ENCODE measurements at regions not wholly inside any gene's neighbourhood (a gene's known extent, or its start where the extent isn't known, plus 50 kb on each side); places are given as distances from the start of the nearest gene placed in this dataset.

DNA sequence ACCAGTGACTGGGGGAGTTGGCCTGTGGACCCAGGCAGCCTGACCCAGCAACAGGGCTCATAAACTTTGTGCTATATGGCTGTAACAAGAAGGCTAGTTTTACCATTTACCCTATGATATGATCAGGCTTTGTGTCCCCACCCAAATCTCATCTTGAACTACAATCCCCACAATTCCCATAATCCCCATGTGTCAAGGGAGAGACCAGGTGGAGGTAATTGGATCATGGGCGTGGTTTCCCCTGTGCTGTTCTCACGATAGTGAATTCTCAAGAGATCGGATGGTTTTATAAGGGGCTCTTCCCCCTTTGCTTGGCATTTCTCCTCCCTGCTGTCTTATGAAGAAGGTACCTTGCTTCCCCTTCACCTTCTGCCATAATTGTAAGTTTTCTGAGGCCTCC is 111.2 kb upstream of the NLRP1 start:
- no peak for ATAC-seq

DNA sequence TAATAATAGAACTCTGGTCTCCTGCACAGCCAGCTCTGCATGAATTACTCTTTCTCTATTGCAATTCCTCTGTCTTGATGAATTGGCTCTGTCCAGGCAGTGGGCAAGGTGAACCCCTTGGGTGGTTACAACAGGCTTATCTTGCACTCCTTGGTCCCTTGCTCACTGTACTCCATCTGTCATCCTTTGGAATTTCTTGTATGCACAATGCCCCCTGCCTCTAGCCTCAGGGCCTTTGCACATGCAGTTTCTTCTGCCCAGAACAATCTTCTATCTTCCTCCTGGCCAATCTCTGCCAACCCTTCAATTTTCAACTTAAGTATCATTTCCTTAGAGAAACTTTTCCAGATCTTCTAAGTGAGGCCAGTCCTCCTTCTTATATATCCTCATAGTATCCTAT is 114.7 kb upstream of the NLRP1 start:
- ATAC-seq = no peak

- no peak for ATAC-seq
Observed at GRCh38 chr17:5699814-5700213, 115.5 kb upstream of the NLRP1 start.

GRCh38 chr17:5700745-5701144 is 116.4 kb upstream of the NLRP1 start:
- no peak for ATAC-seq

GRCh38 chr17:5701381-5701780 is 117.1 kb upstream of the NLRP1 start:
- no peak for ATAC-seq

DNA sequence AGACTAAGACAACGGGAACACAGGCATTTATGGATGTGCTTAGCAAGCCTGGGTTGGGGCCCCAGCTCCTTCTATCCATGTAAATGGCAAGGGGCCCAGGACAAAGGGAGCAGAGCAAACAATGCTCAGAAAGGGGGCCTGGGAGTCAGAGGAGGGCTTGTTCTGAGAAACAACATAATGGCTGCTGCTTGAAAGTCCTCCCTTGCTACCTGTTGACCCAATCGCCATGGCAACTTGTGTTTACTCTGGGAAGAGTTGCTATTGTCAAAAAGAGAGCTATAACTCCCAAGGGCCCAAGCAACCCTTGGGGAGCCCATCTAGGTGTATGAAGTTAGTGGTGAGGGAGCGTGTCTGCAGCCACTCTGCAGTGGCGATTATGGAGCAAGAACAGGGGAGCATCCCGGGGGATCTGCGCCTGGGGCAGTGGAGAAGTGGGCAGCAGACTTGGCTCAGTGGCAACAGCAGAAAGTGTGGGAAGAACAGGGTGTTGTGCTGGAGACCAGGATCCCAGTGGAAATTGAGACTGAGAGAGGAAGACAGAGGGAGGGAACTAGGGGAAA is 118.7 kb upstream of the NLRP1 start:
- no peak for ATAC-seq

GRCh38 chr17:5703736-5704135 is 119.4 kb upstream of the NLRP1 start:
- no peak for ATAC-seq

DNA sequence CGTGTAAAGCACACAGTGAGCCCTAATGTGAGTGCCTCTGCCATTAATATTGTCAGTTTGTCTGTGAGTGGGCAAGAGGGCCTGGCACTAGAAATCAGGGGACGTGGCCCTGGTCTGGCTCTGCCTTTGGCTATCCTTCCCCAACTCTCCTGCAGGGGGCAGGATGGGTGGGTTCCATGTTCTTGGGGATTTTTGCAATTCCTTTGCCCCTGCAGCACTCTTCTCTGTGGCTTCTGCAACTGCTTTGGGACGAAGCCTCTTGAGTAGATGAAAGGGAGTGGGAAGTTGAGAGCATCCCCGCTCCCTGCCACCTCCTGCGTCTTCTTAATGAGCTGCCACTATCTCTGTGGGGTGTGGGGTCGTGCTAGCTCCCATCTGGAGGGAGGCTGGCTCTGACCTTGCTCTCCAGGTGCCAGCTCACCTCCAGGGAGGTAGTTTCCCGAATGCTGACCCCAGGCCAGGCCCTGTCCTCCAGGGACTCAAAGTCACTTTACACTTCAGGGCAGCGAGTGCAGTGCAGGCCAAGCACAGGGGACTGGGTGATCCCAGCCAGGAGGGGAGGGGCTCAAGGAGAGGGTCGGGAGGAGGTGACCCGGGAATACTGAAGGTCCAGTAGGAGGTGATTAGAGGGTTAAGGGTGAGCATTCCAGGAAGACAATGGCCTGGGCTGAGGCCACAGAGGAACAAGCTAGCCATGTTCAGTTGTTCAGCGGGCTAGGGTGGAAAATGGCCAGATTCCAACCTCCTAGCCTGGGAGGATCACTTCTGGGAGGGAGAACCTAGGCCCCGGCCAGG is 121.0 kb upstream of the NLRP1 start:
- ATAC-seq = no peak

DNA sequence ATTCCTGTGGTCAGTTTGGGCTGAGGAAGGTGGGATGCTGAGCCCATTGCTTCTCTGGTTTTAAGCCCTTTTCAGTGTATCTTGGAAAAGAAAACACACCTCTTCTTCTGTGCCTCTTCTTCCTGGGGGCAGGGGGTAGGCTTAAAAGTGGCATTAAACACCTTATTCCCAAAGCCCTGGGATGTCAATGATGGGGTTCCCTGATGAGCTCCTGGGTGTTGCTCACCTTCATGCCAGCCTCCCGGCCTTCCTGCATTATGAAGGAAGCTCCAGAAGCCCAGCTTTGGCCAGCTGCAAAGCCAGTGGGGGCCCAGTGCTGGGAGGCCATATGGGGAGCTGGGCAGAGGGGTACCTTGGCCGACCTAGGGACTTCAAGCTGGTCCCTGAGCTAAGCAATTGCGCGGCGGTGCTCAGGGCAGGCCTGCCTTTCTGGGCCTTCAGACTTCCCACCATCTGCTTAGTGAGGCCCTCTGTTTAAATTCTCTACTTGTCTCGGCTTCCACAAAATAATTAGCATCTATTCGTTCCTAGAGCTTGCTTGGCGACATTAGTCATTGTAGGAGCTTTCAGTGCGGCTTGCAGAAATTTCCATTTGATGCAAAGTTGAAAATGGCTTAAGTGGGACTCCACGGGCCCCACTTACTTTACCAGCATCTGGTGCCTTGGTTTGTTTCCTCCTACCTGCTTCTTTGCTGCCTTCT is 121.7 kb upstream of the NLRP1 start:
- no peak for ATAC-seq

DNA sequence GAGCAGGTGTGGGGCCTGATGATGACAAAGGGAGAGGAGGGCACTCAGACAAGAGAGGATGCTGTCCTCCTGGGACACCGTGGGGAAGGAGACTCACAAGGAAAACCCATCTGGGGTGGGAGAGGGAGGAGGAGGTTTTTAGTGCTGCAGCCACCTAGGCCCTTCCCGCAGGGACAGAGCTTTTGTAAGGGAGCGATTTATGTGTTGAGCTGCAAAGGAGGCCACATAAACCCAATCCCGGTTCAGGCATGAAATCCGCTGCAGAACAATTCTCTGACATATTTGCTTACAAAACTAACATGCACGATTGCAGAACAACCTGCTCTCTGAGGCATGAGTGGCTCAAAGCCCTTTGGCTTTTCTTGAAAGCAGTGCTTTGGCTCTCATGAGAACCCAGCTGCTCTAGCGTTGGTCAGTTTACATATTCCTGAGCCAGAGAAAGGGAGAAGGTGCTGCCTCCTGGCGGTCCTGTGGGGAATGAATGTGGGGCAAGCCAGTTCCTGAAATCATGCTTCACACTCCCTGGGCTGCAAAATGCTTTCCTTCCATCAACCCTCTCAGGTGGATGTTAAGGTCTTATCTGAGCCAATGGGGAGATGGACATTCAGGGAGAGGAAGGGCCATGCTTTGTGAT is 122.4 kb upstream of the NLRP1 start:
- ATAC-seq = no peak

- no peak for ATAC-seq
Observed at GRCh38 chr17:5707482-5707881, 123.2 kb upstream of the NLRP1 start.

- no peak for ATAC-seq
Observed at GRCh38 chr17:5708344-5708743, 124.0 kb upstream of the NLRP1 start.

- ATAC-seq = no peak
Observed at GRCh38 chr17:5711344-5711743, 127.0 kb upstream of the NLRP1 start.

GRCh38 chr17:5714993-5715392 is 130.7 kb upstream of the NLRP1 start:
- no peak for ATAC-seq

- ATAC-seq = no peak
Observed at GRCh38 chr17:5715478-5715877, 131.2 kb upstream of the NLRP1 start.

DNA sequence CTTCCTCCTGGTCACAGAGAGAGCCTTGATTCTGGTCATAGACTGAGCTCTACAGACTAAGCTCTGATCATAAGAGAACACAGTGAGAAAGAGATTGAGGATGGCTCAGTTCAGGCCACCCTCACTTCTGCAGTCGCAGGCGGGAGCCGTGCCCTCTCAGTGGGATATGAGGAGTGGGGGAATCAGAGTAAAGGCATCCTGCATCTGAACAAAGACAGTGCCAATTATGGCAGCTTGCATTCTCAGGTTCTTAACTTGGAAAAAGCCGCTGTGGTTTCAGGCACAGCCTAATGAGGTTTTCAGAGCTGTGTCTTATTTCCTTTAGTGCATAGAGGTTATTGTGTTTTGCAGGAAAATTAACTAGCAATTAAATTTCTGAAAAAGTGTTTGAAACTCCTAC is 134.4 kb upstream of the NLRP1 start:
- ATAC-seq = no peak

DNA sequence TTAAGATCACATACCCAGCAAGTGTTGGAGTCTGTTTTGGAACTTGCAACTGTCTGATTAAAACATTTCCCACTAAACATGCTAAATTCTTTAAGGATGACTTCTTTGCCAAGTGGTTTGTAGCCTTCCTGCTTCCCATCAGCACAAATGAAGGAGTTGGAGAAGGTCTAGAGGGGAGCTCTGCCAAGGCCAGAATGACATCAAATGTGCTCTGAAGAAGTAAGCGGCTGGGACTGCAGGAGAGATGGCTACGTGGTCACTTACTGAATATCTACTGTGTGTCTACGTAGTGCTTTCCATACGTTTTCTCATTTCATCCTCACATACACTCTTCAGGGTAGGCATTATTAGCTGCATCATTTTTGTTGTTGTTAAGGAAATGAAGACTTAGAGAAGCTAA is 135.7 kb upstream of the NLRP1 start:
- no peak for ATAC-seq

- ATAC-seq = no peak
Observed at GRCh38 chr17:5730373-5730772, 146.1 kb upstream of the NLRP1 start.

DNA sequence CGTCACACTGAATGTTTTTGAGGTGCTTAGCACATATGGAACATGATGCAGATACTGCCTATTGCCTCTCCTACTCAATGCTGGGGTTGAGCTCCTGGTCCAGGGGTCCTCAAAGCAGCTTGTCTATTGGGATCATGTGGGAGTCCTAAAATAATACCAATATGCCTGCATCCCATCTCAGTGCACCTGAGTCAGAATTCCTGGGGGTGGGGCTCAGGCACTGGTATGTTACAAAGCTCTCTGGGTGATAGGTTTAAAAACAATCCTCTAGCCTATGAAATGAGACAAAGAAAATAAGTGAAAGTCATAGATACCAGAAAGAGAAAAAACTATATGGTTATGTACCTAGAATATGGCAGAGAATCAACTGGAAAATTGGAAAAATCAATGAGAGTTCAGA is 156.6 kb upstream of the NLRP1 start:
- ATAC-seq = no peak

DNA sequence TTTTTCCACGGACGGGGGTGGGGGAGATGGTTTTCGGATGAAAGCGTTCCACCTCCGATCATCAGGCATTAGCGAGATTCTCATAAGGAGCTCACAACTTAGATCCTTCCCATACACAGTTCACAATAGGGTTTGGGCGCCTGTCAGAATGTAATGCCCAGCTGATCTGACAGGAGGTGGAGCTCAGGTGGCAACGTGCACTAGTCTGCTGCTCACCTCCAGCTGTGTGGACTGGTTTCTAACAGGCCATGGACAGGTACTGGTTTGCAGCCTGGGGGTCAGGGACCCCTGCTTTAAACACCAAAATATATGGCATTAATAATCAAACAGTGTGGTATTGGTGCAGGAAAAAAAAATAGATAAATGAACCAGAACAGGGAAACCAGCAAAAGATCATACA is 157.5 kb upstream of the NLRP1 start:
- ATAC-seq = no peak

DNA sequence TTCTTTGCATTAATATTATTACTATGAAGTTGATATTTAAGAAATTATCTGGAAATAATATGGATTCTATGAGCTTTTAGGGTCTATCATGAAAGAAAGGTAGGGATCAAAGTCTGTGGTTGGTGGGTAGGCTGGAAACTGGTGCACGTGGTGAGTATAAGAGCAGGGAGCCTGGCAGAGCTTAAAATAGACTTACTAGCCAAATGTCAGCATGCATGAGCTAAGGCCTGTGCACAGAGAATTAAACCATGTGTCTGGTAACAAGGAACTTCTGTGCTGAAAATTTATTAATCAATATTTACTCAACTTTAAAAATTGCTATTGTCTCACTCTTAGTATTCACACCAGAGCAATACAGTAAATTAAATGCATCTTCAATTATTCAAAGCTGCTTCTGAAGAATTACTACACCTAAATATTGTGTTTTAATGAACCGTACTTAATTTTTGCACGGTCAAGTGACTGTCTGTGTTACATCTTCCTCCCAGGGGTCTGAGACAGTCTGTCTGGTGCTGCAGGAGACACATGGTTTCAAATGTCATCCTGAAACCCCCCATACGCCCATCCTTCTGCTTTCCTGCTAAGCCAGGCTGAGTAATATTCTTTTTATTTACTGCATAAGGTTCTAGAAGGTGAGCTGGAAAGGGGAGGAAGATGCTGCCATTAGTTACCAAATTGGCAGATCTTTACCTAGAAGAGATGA is 161.0 kb upstream of the NLRP1 start:
- no peak for ATAC-seq

DNA sequence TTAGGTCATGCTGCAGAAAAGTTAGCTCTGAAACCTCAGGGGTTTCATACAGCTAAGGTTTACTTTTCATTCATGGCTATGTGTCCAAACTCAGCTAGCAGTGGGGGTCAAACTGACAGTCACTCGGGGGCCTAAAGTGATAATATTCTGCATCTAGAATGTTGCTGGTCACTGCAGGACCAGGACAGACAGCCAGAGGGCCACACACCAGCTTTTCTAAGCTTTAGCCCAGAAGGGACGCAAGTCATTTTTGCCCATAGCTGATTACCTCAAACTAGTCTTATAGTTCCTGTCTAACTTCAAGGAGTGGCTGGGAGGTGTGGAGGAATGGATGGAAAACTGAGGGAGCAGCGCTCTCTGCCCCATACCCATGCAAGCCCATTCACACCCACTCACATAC is 163.0 kb upstream of the NLRP1 start:
- no peak for ATAC-seq

DNA sequence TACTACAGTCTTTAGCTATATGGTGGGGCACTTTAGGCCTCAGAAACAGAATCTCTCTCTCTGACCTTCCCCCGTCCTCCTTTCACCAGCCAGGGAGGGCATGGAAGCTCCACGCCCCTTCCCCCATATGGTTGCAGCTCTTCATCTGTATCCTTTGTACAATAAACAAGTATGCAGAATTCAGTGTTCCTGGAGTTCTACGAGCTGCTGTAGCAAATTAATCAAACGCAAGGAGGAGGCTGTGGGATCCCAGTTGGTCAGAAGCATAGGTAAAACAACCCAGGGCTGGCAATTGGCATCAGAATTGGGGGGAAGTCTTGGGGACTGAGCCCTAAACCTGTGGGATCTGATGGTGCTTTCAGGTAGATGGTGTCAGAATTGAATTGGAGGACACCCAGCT is 163.7 kb upstream of the NLRP1 start:
- no peak for ATAC-seq
